ENCODE measurements at regions not wholly inside any gene's neighbourhood (a gene's known extent, or its start where the extent isn't known, plus 50 kb on each side); places are given as distances from the start of the nearest gene placed in this dataset.

DNA sequence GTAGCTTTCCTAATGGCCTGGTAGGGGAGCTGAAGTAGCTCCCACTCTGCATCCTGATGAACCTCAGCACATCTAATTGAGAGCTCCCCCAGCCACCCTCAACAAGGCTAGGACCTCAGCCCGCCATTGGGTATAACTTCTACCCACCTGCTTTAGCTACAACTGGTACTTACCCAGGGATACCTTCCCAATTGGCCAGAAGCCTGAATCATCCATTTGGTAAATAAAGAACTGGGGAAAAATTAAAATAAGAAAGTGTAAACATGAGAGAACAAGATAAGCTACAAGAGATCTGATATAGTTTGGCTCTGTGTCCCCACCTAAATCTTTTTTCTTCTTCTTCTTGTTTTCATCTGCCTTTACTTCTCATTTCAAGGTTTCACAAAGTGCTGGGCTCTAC is 372.0 kb downstream of the CMPK2 start:
- no peak overlapping the region for H3K27ac ChIP-seq (ENCODE audit: low read depth, low read length)
- H3K4me1 ChIP-seq (replicated peaks in 1 of 4; ENCODE audit: control insufficient read depth in 3 of 4, insufficient read depth in 4 of 4, low read length in 3 of 4) = no peaks in the 10 kb centered on the region
- H3K4ac ChIP-seq (replicated peaks; ENCODE audit: insufficient read length, low read depth, low read length) = no peak overlapping the region
- no peak overlapping the region for H2BK120ac ChIP-seq (replicated peaks; ENCODE audit: low read depth, low read length)
- H4K5ac ChIP-seq (ENCODE audit: insufficient read length, low read depth, low read length) = no peak overlapping the region
- ChIA-PET POLR2A (ENCODE audit: partially characterized antibody) (no interaction called here), CTCF (ENCODE audit: partially characterized antibody) (interaction anchor here (0.7 to 1.2 kb wide), 3 partner anchors 13 to 34 kb away, joined by 3 to 4 read pairs (median 3); no protein-coding TSS in a partner anchor)
- H2BK20ac ChIP-seq (ENCODE audit: low read length) = no peak overlapping the region
- H2BK15ac ChIP-seq (ENCODE audit: low read length) = no peak overlapping the region
- no peak overlapping the region for H2BK12ac ChIP-seq (ENCODE audit: low read depth, low read length)
- no peaks in the 10 kb centered on the region for H3K23me2 ChIP-seq (ENCODE audit: low read depth, low read length)
- H3K56ac ChIP-seq (replicated peaks; ENCODE audit: insufficient read length, low read depth, low read length) = no peak overlapping the region
- no peak overlapping the region for H4K8ac ChIP-seq (ENCODE audit: extremely low read depth, insufficient read depth, low read length)
- WGBS, 2 experiments (ENCODE audit: extremely low coverage in 1 of 2, insufficient coverage in 1 of 2, insufficient read length in 1 of 2, insufficient replicate concordance in 2 of 2, low coverage in 1 of 2, low lambda C conversion rate in 2 of 2, missing lambda C conversion rate in 1 of 2) = 100% methylated on average over 1 of the region's 1 CpG; no CpG with 5 or more reads in 1 of the 2 experiments
- H3K14ac ChIP-seq (ENCODE audit: insufficient read length) = no peak overlapping the region
- no peaks in the 10 kb centered on the region for H3K27me3 ChIP-seq (replicated peaks in 1 of 4; ENCODE audit: control insufficient read depth in 3 of 4, extremely low read depth in 1 of 4, insufficient read depth in 3 of 4, low read length in 3 of 4)
- H3K9me3 ChIP-seq (ENCODE audit: insufficient read depth in 2 of 2, low read depth in 1 of 2, low read length in 1 of 2) = no peaks in the 10 kb centered on the region
- no peaks in the 10 kb centered on the region for H3K36me3 ChIP-seq (ENCODE audit: control insufficient read depth in 2 of 4, insufficient read depth in 4 of 4, low read length in 3 of 4)
- no peak for DNase-seq (ENCODE audit: low read depth in 1 of 2, low spot score in 2 of 2)
- no peak overlapping the region for H4K91ac ChIP-seq (replicated peaks; ENCODE audit: insufficient read length, low read length)
- no peak overlapping the region for H3K9ac ChIP-seq (replicated peaks in 1 of 4; ENCODE audit: extremely low read depth in 1 of 4, low read depth in 3 of 4, low read length in 3 of 4)
- no peaks in the 10 kb centered on the region for H4K20me1 ChIP-seq (replicated peaks in 1 of 2; ENCODE audit: control insufficient read depth in 1 of 2, insufficient read depth in 2 of 2, low read length in 2 of 2)
- H3K79me1 ChIP-seq (ENCODE audit: low read depth, low read length) = no peaks in the 10 kb centered on the region
- FAIRE-seq = no peak
- no peak overlapping the region for H3K4me3 ChIP-seq (ENCODE audit: extremely low read depth in 1 of 4, insufficient read depth in 2 of 4, low read depth in 3 of 4, low read length in 4 of 4)
- no peak overlapping the region for H3K4me2 ChIP-seq (ENCODE audit: insufficient read depth in 1 of 2, low read depth in 2 of 2, low read length in 2 of 2)
- no peak overlapping the region for H2AK5ac ChIP-seq (ENCODE audit: low read depth, low read length)
- H3K79me2 ChIP-seq (ENCODE audit: control insufficient read depth in 1 of 2, insufficient read depth in 2 of 2, low read length in 2 of 2) = no peaks in the 10 kb centered on the region
- H2AFZ ChIP-seq (ENCODE audit: low read length) = no peak overlapping the region
- no peak overlapping the region for H3K18ac ChIP-seq (ENCODE audit: extremely low read depth, low read length)
- H3K23ac ChIP-seq (ENCODE audit: insufficient read length) = no peak overlapping the region
- no peak overlapping the region for H2BK5ac ChIP-seq (ENCODE audit: low read depth, low read length)
- no peak for TF ChIP-seq POU5F1 (IDR thresholded peaks at IDR 0.05; ENCODE audit: low read depth, low read length)
- no peak for TF ChIP-seq KDM1A (IDR thresholded peaks at IDR 0.05; ENCODE audit: borderline replicate concordance, low read length)
- TF ChIP-seq RXRA (IDR thresholded peaks at IDR 0.05; ENCODE audit: insufficient read depth, low read depth, low read length) = no peak
- TF ChIP-seq TAF1 (IDR thresholded peaks at IDR 0.05; ENCODE audit: low read depth, low read length) = no peak
- no peak for TF ChIP-seq CEBPB (IDR thresholded peaks at IDR 0.05; ENCODE audit: low read depth, low read length)
- TF ChIP-seq GTF2F1 (IDR thresholded peaks at IDR 0.05; ENCODE audit: borderline replicate concordance, low read depth, low read length) = no peak
- no peak for TF ChIP-seq RNF2 (IDR thresholded peaks at IDR 0.05; ENCODE audit: borderline replicate concordance, low read depth, low read length, missing control alignments, poor library complexity, severe bottlenecking)
- TF ChIP-seq HDAC6 (IDR thresholded peaks at IDR 0.05; ENCODE audit: low read depth, low read length) = no peak
- no peak for TF ChIP-seq SIRT6 (IDR thresholded peaks at IDR 0.05; ENCODE audit: low read length)
- no peak for TF ChIP-seq EZH2 (IDR thresholded peaks at IDR 0.05; ENCODE audit: low read depth, low read length, severe bottlenecking)
- no peak for TF ChIP-seq ASH2L (IDR thresholded peaks at IDR 0.05; ENCODE audit: low read length)
- no peak for TF ChIP-seq FOSL1 (IDR thresholded peaks at IDR 0.05; ENCODE audit: insufficient read depth, low read depth, low read length)
- TF ChIP-seq HDAC2 (IDR thresholded peaks at IDR 0.05; ENCODE audit: borderline replicate concordance in 1 of 2, low read depth in 2 of 2, low read length in 2 of 2) = no peak
- TF ChIP-seq TEAD4 (IDR thresholded peaks at IDR 0.05; ENCODE audit: low read depth, low read length) = no peak
- no peak for TF ChIP-seq EGR1 (IDR thresholded peaks at IDR 0.05; ENCODE audit: borderline replicate concordance, low read depth, low read length)

Measured in H1 (cell line).